ENCODE measurements at regions not wholly inside any gene's neighbourhood (a gene's known extent, or its start where the extent isn't known, plus 50 kb on each side); places are given as distances from the start of the nearest gene placed in this dataset.
"Not testable (repeated sequence)": the region's sequence is repeated elsewhere in the genome, so short reads cannot be mapped to it uniquely, and the experiment has no call there.

GRCh38 chr3:35438101-35438500 is 201.2 kb upstream of the ARPP21 start:
- no peak for TF ChIP-seq CTCF (IDR thresholded peaks at IDR 0.05; ENCODE audit: low read depth, low read length, missing control alignments)
- H3K4me3 ChIP-seq (ENCODE audit: low read depth, low read length): no peak overlapping the region
- no peak for DNase-seq (ENCODE audit: low read depth)

GRCh38 chr3:35439663-35440062 is 199.7 kb upstream of the ARPP21 start:
- no peak for DNase-seq (ENCODE audit: low read depth)
- TF ChIP-seq CTCF (IDR thresholded peaks at IDR 0.05; ENCODE audit: low read depth, low read length, missing control alignments): no peak
- H3K4me3 ChIP-seq (ENCODE audit: low read depth, low read length): no peak overlapping the region

GRCh38 chr3:35440826-35441225 is 198.5 kb upstream of the ARPP21 start:
- no peak overlapping the region for H3K4me3 ChIP-seq (ENCODE audit: low read depth, low read length)
- TF ChIP-seq CTCF (IDR thresholded peaks at IDR 0.05; ENCODE audit: low read depth, low read length, missing control alignments): no peak
- no peak for DNase-seq (ENCODE audit: low read depth)

- no peak overlapping the region for H3K4me3 ChIP-seq (ENCODE audit: low read depth, low read length)
- no peak for DNase-seq (ENCODE audit: low read depth)
- TF ChIP-seq CTCF (IDR thresholded peaks at IDR 0.05; ENCODE audit: low read depth, low read length, missing control alignments): no peak
Observed at GRCh38 chr3:35446896-35447295, 192.4 kb upstream of the ARPP21 start.

GRCh38 chr3:35448121-35448520 is 191.2 kb upstream of the ARPP21 start:
- H3K4me3 ChIP-seq (ENCODE audit: low read depth, low read length): no peak overlapping the region
- TF ChIP-seq CTCF (IDR thresholded peaks at IDR 0.05; ENCODE audit: low read depth, low read length, missing control alignments): no peak
- no peak for DNase-seq (ENCODE audit: low read depth)

- H3K4me3 ChIP-seq (ENCODE audit: low read depth, low read length): no peak overlapping the region
- no peak for TF ChIP-seq CTCF (IDR thresholded peaks at IDR 0.05; ENCODE audit: low read depth, low read length, missing control alignments)
- DNase-seq (ENCODE audit: low read depth): no peak
Observed at GRCh38 chr3:35448681-35449080, 190.6 kb upstream of the ARPP21 start.

GRCh38 chr3:35454819-35455218 is 184.5 kb upstream of the ARPP21 start:
- H3K4me3 ChIP-seq (ENCODE audit: low read depth, low read length); DNase-seq (ENCODE audit: low read depth): not testable (repeated sequence)

GRCh38 chr3:35473956-35474355 is 165.4 kb upstream of the ARPP21 start:
- no peak for DNase-seq (ENCODE audit: low read depth)
- H3K4me3 ChIP-seq (ENCODE audit: low read depth, low read length): no peak overlapping the region
- TF ChIP-seq CTCF (IDR thresholded peaks at IDR 0.05; ENCODE audit: low read depth, low read length, missing control alignments): no peak

GRCh38 chr3:35482566-35482965 is 156.8 kb upstream of the ARPP21 start:
- not testable (repeated sequence) for H3K4me3 ChIP-seq (ENCODE audit: low read depth, low read length); DNase-seq (ENCODE audit: low read depth)

Data from GM12864 (cell line).